DND-41 (cell line): ENCODE measurements at regions not wholly inside any gene's neighbourhood (a gene's known extent, or its start where the extent isn't known, plus 50 kb on each side); places are given as distances from the start of the nearest gene placed in this dataset.

Source experiments
- ATAC-seq: fragments of 200-7000 bp; cut with Tn5 transposase; 3 replicates; pipeline ENCODE4 v1.9.1; 2021; ENCODE audit warnings: low read depth; ENCODE audit not compliant: insufficient read depth
- DNase-seq: peaks from one replicate; pipeline ENCODE4 v3.0.0-alpha.2; 2020
- H2AFZ ChIP-seq: 2 replicates; pipeline ENCODE4 v1.6.0; 2012; ENCODE audit warnings: low read depth, low read length
- H3K27ac ChIP-seq: 2 replicates; pipeline ENCODE4 v1.5.1; 2012; ENCODE audit warnings: low read length, inconsistent platforms
- H3K27me3 ChIP-seq: fragments of 200-600 bp; sonication (generic); 2 replicates; pipeline ENCODE4 v1.6.0; 2012; ENCODE audit warnings: low read length, mild to moderate bottlenecking, inconsistent platforms; ENCODE audit not compliant: insufficient read depth, poor library complexity
- H3K36me3 ChIP-seq: 2 replicates; pipeline ENCODE4 v1.5.1; 2012; ENCODE audit warnings: low read length, inconsistent platforms; ENCODE audit not compliant: insufficient read depth
- H3K4me1 ChIP-seq: 2 replicates; pipeline ENCODE4 v1.5.1; 2012; ENCODE audit warnings: mild to moderate bottlenecking, low read length; ENCODE audit not compliant: insufficient read depth
- H3K4me2 ChIP-seq: 2 replicates; pipeline ENCODE4 v1.6.0; 2012; ENCODE audit warnings: mild to moderate bottlenecking, moderate library complexity, low read length, inconsistent platforms; ENCODE audit not compliant: insufficient read depth
- H3K4me3 ChIP-seq, 2 experiments: fragments of 200-600 bp in 1 of 2; shearing (Covaris generic) in 1 of 2; 2 replicates each; pipeline ENCODE4 v1.5.1; 2012 to 2016; ENCODE audit warnings: inconsistent platforms in 2 of 2, low read length in 2 of 2, mild to moderate bottlenecking in 2 of 2, low read depth in 1 of 2, moderate library complexity in 1 of 2
- H3K79me2 ChIP-seq: 2 replicates; pipeline ENCODE4 v1.6.0; 2012; ENCODE audit warnings: low read length, inconsistent platforms; ENCODE audit not compliant: insufficient read depth
- H3K9ac ChIP-seq: 2 replicates; pipeline ENCODE4 v1.6.0; 2012; ENCODE audit warnings: low read depth, mild to moderate bottlenecking, inconsistent platforms, low read length, moderate library complexity
- H3K9me3 ChIP-seq: 2 replicates; pipeline ENCODE4 v1.5.1; 2012; ENCODE audit warnings: low read length, moderate library complexity, mild to moderate bottlenecking, inconsistent platforms; ENCODE audit not compliant: insufficient read depth, severe bottlenecking
- H4K20me1 ChIP-seq: 2 replicates; pipeline ENCODE4 v1.6.0; 2012; ENCODE audit warnings: low read length; ENCODE audit not compliant: insufficient read depth
- CTCF ChIP-seq: IDR thresholded peaks from 2 replicates; pipeline ENCODE4 v1.5.1; 2012; ENCODE audit warnings: borderline replicate concordance, low read length, moderate library complexity, mild to moderate bottlenecking; ENCODE audit not compliant: poor library complexity, severe bottlenecking; ENCODE audit errors: extremely low read depth
- EZH2 ChIP-seq: IDR thresholded peaks from 3 replicates; pipeline ENCODE4 v1.6.1; 2012; ENCODE audit warnings: borderline replicate concordance, low read depth, mild to moderate bottlenecking, moderate library complexity, low read length, inconsistent platforms; ENCODE audit not compliant: severe bottlenecking

GRCh38 chr2:129645335-129645734 is 334.1 kb upstream of the RAB6C start:
- DNase-seq (no peak), ATAC-seq (no peak)
- Histone ChIP-seq H3K4me3 (no peak overlapping the region), H3K4me2 (no peak overlapping the region), H3K4me1 (no peaks in the 10 kb centered on the region), H3K9ac (no peak overlapping the region), H3K36me3 (no peaks in the 10 kb centered on the region), H3K79me2 (no peaks in the 10 kb centered on the region), H4K20me1 (no peaks in the 10 kb centered on the region), H3K27me3 (no peaks in the 10 kb centered on the region), H2AFZ (no peak overlapping the region), H3K9me3 (no peaks in the 10 kb centered on the region), H3K27ac (no peak overlapping the region)
- TF ChIP-seq CTCF (no peak), EZH2 (no peak)

- DNase-seq (no peak), ATAC-seq (no peak)
- TF ChIP-seq CTCF (no peak), EZH2 (no peak)
- Histone ChIP-seq H3K9me3 (no peaks in the 10 kb centered on the region), H3K79me2 (no peaks in the 10 kb centered on the region), H3K36me3 (no peaks in the 10 kb centered on the region), H3K4me1 (no peaks in the 10 kb centered on the region), H3K27me3 (no peaks in the 10 kb centered on the region), H3K9ac (no peak overlapping the region), H3K4me2 (no peak overlapping the region), H2AFZ (no peak overlapping the region), H3K27ac (no peak overlapping the region), H4K20me1 (no peaks in the 10 kb centered on the region), H3K4me3 (no peak overlapping the region)
Observed at GRCh38 chr2:129646107-129646506, 333.4 kb upstream of the RAB6C start.

GRCh38 chr2:129653246-129653645 is 326.2 kb upstream of the RAB6C start:
- no peaks in the 10 kb centered on the region for H3K36me3 ChIP-seq
- no peaks in the 10 kb centered on the region for H3K4me1 ChIP-seq
- no peak overlapping the region for H3K4me2 ChIP-seq
- H3K27ac ChIP-seq, result no peak overlapping the region
- 0 out of 2 replicates have a peak, but pooled peaks cover 2% of the 10 kb centered on the region for H4K20me1 ChIP-seq
- peaks cover 3% of the 10 kb centered on the region for H3K27me3 ChIP-seq
- no peak for DNase-seq
- no peak overlapping the region for H3K4me3 ChIP-seq
- ATAC-seq, result no peak
- no peak overlapping the region for H2AFZ ChIP-seq
- H3K9me3 ChIP-seq, result no peaks in the 10 kb centered on the region
- TF ChIP-seq EZH2, result no peak
- TF ChIP-seq CTCF, result no peak
- H3K79me2 ChIP-seq, result no peaks in the 10 kb centered on the region
- H3K9ac ChIP-seq, result no peak overlapping the region

GRCh38 chr2:129654331-129654730 is 325.1 kb upstream of the RAB6C start:
- Histone ChIP-seq H3K9me3 (no peaks in the 10 kb centered on the region), H3K27ac (no peak overlapping the region), H3K36me3 (no peaks in the 10 kb centered on the region), H4K20me1 (0 out of 2 replicates have a peak, but pooled peaks cover 2% of the 10 kb centered on the region), H2AFZ (no peak overlapping the region), H3K4me2 (no peak overlapping the region), H3K79me2 (no peaks in the 10 kb centered on the region), H3K4me1 (no peaks in the 10 kb centered on the region), H3K27me3 (peaks cover 3% of the 10 kb centered on the region), H3K9ac (no peak overlapping the region), H3K4me3 (no peak overlapping the region)
- TF ChIP-seq EZH2, result no peak
- no peak for TF ChIP-seq CTCF
- ATAC-seq, result no peak
- no peak for DNase-seq
